GM12864 (cell line): ENCODE measurements at regions not wholly inside any gene's neighbourhood (a gene's known extent, or its start where the extent isn't known, plus 50 kb on each side); places are given as distances from the start of the nearest gene placed in this dataset.

ENCODE experiments used
- DNase-seq: peaks from one replicate; pipeline ENCODE4 v3.0.0-alpha.2; 2011; ENCODE audit warnings: low read depth
- H3K4me3 ChIP-seq: 2 replicates; pipeline ENCODE4 v1.5.1; 2011; ENCODE audit warnings: mild to moderate bottlenecking, low read depth, low read length, control low read depth
- TF ChIP-seq, protein P1 (sequence below): IDR thresholded peaks from 2 replicates; pipeline ENCODE4 v1.5.1; 2011; ENCODE audit warnings: low read depth, mild to moderate bottlenecking, moderate library complexity, low read length, control low read depth, inconsistent platforms; ENCODE audit errors: missing control alignments

GRCh38 chr17:69800870-69801269 lies 274.2 kb upstream of the KCNJ16 start:
- DNase-seq, result no peak
- TF ChIP-seq, protein P1, sequence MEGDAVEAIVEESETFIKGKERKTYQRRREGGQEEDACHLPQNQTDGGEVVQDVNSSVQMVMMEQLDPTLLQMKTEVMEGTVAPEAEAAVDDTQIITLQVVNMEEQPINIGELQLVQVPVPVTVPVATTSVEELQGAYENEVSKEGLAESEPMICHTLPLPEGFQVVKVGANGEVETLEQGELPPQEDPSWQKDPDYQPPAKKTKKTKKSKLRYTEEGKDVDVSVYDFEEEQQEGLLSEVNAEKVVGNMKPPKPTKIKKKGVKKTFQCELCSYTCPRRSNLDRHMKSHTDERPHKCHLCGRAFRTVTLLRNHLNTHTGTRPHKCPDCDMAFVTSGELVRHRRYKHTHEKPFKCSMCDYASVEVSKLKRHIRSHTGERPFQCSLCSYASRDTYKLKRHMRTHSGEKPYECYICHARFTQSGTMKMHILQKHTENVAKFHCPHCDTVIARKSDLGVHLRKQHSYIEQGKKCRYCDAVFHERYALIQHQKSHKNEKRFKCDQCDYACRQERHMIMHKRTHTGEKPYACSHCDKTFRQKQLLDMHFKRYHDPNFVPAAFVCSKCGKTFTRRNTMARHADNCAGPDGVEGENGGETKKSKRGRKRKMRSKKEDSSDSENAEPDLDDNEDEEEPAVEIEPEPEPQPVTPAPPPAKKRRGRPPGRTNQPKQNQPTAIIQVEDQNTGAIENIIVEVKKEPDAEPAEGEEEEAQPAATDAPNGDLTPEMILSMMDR, result no peak
- H3K4me3 ChIP-seq, result no peak overlapping the region

DNA sequence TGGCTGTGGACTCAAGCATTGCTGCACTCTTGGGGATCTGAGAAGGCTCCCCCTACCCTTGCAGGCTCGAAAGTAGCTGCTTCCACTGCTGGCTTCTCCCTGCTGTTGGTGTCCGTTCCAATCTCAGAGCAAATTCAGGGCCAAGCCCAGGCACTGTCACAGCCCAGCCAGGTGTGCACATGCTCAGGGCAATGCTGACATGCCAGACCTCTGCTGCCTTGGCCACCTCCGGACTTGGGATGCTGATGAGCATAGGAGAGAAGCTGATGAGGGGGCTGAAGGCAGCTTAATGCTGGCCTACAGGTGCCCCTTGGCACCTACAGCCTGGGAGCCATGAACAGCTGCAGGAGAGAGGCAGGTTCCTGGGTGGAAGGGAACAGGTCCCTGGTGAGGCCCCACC lies 273.7 kb upstream of the KCNJ16 start:
- H3K4me3 ChIP-seq, result no peak overlapping the region
- TF ChIP-seq, protein P1, result no peak
- no peak for DNase-seq

GRCh38 chr17:69802045-69802740 lies 272.8 kb upstream of the KCNJ16 start:
- no peak for DNase-seq
- H3K4me3 ChIP-seq, result no peak overlapping the region

GRCh38 chr17:69809331-69809730 lies 265.7 kb upstream of the KCNJ16 start:
- H3K4me3 ChIP-seq, result no peak overlapping the region
- TF ChIP-seq, protein P1, result no peak
- DNase-seq, result no peak

More at GRCh38 chr17:69802045-69802740, 272.8 kb upstream of the KCNJ16 start:
- TF ChIP-seq, protein P1, result no peak

DNA sequence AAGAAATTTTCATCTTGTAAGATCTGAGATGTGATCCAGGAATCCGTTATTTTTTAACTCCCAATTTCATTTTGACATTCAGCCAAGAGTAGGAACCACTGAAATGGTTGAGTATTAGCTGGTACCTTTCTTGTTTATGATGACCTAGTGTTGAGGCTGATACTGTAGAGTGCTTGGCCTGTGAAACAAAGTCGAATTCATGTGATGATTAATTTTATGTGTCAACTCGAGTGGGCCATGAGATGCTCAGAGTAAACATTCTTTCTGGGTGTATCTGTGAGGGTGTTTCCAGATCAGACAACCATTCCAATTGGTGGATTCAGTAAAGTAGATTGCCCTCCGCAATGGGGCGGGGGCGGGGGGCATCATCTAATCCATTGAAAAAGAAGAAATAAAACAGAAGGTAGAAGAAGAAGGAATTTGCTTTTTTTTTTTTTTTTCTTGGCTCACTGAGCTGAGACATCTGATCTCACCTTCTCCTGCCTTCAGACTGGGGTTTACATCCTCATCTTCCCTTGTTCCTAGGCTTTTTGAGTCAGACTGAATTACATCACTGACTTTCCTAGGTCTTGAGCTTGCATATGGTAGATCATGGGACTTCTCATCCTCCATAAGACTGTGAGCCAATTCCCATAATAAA lies 264.6 kb upstream of the KCNJ16 start:
- DNase-seq, result no peak
- TF ChIP-seq, protein P1, result no peak
- no peak overlapping the region for H3K4me3 ChIP-seq

- DNase-seq, result no peak
- no peak overlapping the region for H3K4me3 ChIP-seq
- TF ChIP-seq, protein P1, result no peak
Observed at GRCh38 chr17:69812240-69812837, 262.7 kb upstream of the KCNJ16 start.
